Liver (tissue), 7 donors: ENCODE measurements at regions not wholly inside any gene's neighbourhood (a gene's known extent, or its start where the extent isn't known, plus 50 kb on each side); places are given as distances from the start of the nearest gene placed in this dataset.

Experiments used
- DNase-seq: peaks from one replicate; pipeline ENCODE4 v3.0.0-alpha.2; 2017; ENCODE audit warnings: low spot score
- H3K27ac ChIP-seq, 2 donors: one replicate each; pipeline ENCODE4 v1.7.0; 2013; ENCODE audit warnings: inconsistent platforms in 2 of 2, low read length in 2 of 2, control low read depth in 1 of 2, low read depth in 1 of 2, mild to moderate bottlenecking in 1 of 2
- H3K27me3 ChIP-seq, 4 donors: one replicate each; pipeline versions ENCODE4 v1.6.1 to v1.7.0; 2013; ENCODE audit warnings: low read length in 3 of 4, inconsistent platforms in 1 of 4, mild to moderate bottlenecking in 1 of 4, moderate library complexity in 1 of 4; ENCODE audit not compliant: control insufficient read depth in 4 of 4, insufficient read depth in 4 of 4
- H3K36me3 ChIP-seq, 4 donors: one replicate each; pipeline versions ENCODE4 v1.6.1 to v1.7.0; 2013; ENCODE audit warnings: low read length in 3 of 4, mild to moderate bottlenecking in 3 of 4, low read depth in 1 of 4, moderate library complexity in 1 of 4; ENCODE audit not compliant: control insufficient read depth in 4 of 4, insufficient read depth in 3 of 4
- H3K4me1 ChIP-seq, 4 donors: one replicate each; pipeline versions ENCODE4 v1.6.1 to v1.7.0; 2013; ENCODE audit warnings: low read length in 3 of 4, mild to moderate bottlenecking in 3 of 4, moderate library complexity in 1 of 4; ENCODE audit not compliant: control insufficient read depth in 4 of 4, insufficient read depth in 4 of 4
- H3K4me3 ChIP-seq, 3 donors: one replicate each; pipeline versions ENCODE4 v1.6.1 to v1.7.0; 2013; ENCODE audit warnings: low read length in 3 of 3, control low read depth in 1 of 3, low read depth in 1 of 3, mild to moderate bottlenecking in 1 of 3
- H3K9ac ChIP-seq, 2 donors: one replicate each; pipeline ENCODE4 v1.7.0; 2013; ENCODE audit warnings: low read length in 2 of 2, mild to moderate bottlenecking in 2 of 2, moderate library complexity in 2 of 2, control low read depth in 1 of 2, low read depth in 1 of 2
- H3K9me3 ChIP-seq, 4 donors: one replicate each; pipeline versions ENCODE4 v1.6.1 to v1.7.0; 2013; ENCODE audit warnings: low read length in 3 of 4; ENCODE audit not compliant: control insufficient read depth in 4 of 4
- EGR1 ChIP-seq, 2 donors: IDR thresholded peaks; 2 replicates each; pipeline ENCODE4 v1.6.1; 2016 to 2018; ENCODE audit warnings: antibody characterized with exemption in 2 of 2, low read depth in 2 of 2
- FOXA1 ChIP-seq: IDR thresholded peaks from 2 replicates; pipeline ENCODE4 v1.6.1; 2016; ENCODE audit warnings: antibody characterized with exemption
- FOXA2 ChIP-seq: IDR thresholded peaks from 2 replicates; pipeline ENCODE4 v1.6.1; 2016; ENCODE audit warnings: antibody characterized with exemption
- GABPA ChIP-seq, 2 donors: IDR thresholded peaks in 1 of 2; conservative IDR thresholded peaks in 1 of 2; 2 replicates each; pipeline ENCODE4 v1.6.1; 2016; ENCODE audit warnings: antibody characterized with exemption in 2 of 2, mild to moderate bottlenecking in 1 of 2, moderate library complexity in 1 of 2
- HNF4A ChIP-seq, 2 donors: conservative IDR thresholded peaks; 2 replicates each; pipeline ENCODE4 v1.6.1; 2016; ENCODE audit warnings: antibody characterized with exemption in 2 of 2, mild to moderate bottlenecking in 2 of 2
- HNF4G ChIP-seq: IDR thresholded peaks from 2 replicates; pipeline ENCODE4 v1.6.1; 2016; ENCODE audit warnings: antibody characterized with exemption
- JUND ChIP-seq, 2 donors: IDR thresholded peaks; 2 replicates each; pipeline ENCODE4 v1.6.1; 2016; ENCODE audit warnings: antibody characterized with exemption in 2 of 2
- NR2F2 ChIP-seq: IDR thresholded peaks from 2 replicates; pipeline ENCODE4 v1.6.1; 2016; ENCODE audit warnings: antibody characterized with exemption
- RAD21 ChIP-seq, 2 donors: IDR thresholded peaks; 2 replicates each; pipeline ENCODE4 v1.6.1; 2016; ENCODE audit warnings: antibody characterized with exemption in 2 of 2, mild to moderate bottlenecking in 2 of 2
- RXRA ChIP-seq, 2 donors: IDR thresholded peaks; 2 replicates each; pipeline ENCODE4 v1.6.1; 2017 to 2018; ENCODE audit warnings: antibody characterized with exemption in 2 of 2, mild to moderate bottlenecking in 1 of 2
- SP1 ChIP-seq: IDR thresholded peaks from 2 replicates; pipeline ENCODE4 v1.6.1; 2018; ENCODE audit warnings: antibody characterized with exemption, mild to moderate bottlenecking
- TAF1 ChIP-seq: conservative IDR thresholded peaks from 2 replicates; pipeline ENCODE4 v1.6.1; 2016; ENCODE audit warnings: antibody characterized with exemption, mild to moderate bottlenecking
- YY1 ChIP-seq: IDR thresholded peaks from 2 replicates; pipeline ENCODE4 v1.6.1; 2016; ENCODE audit warnings: antibody characterized with exemption, mild to moderate bottlenecking
- WGBS: extraction: QIAGEN DNeasy Blood & Tissue Kit; methylation state at CpG from one replicate; pipeline ENCODE4 v1.1.7; 2013; 5-methylcytosine and 5-hydroxymethylcytosine counted together
- TF ChIP-seq, protein P1 (sequence below): IDR thresholded peaks from 2 replicates; pipeline ENCODE4 v1.6.1; 2016; ENCODE audit warnings: antibody characterized with exemption
- TF ChIP-seq, protein P2 (sequence below): IDR thresholded peaks from 2 replicates; pipeline ENCODE4 v1.6.1; 2016; ENCODE audit warnings: antibody characterized with exemption, mild to moderate bottlenecking
- TF ChIP-seq, protein P3 (sequence below): IDR thresholded peaks from 2 replicates; pipeline ENCODE4 v1.6.1; 2016; ENCODE audit warnings: antibody characterized with exemption
- donor health status: healthy.
- donor health status: healthy.
- donor health status: healthy.
- donor health status: healthy.

DNA sequence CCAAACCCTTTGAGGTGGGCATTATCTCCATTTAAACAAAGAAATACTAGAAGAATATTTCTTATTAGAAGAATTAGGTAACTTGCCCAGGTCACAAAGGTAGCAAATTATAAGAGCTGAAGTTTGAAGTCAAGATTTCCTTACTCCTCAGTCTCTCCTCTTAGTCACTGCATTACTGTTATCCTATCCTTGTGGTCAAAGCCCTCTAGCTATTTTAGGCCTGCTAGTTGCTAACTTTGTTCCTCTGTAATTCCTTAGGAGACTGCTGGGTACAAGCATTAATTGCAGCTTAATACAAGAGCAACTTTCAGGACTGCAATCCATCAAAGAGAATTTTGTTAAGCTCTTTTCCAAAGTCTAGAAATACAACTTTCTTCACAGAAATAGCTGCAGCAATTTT, 528.2 kb downstream of the ZIC1 start:
- H3K36me3 ChIP-seq = no peaks in the 10 kb centered on the region
- DNase-seq = no peak
- no peak overlapping the region for H3K27ac ChIP-seq
- TF ChIP-seq, protein P1, sequence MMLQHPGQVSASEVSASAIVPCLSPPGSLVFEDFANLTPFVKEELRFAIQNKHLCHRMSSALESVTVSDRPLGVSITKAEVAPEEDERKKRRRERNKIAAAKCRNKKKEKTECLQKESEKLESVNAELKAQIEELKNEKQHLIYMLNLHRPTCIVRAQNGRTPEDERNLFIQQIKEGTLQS = no peak
- TF ChIP-seq YY1 (no peak), GABPA (IDR thresholded peaks at IDR 0.05 in 1 of 2, conservative IDR thresholded peaks at IDR 0.05 in 1 of 2) (no peak), HNF4G (no peak), FOXA2 (no peak), FOXA1 (no peak), SP1 (no peak), RAD21 (IDR thresholded peaks at IDR 0.05) (no peak), JUND (IDR thresholded peaks at IDR 0.05) (no peak), RXRA (IDR thresholded peaks at IDR 0.05) (no peak), EGR1 (IDR thresholded peaks at IDR 0.05; ENCODE audit: low read depth in 2 of 2) (no peak), HNF4A (conservative IDR thresholded peaks at IDR 0.05) (no peak), NR2F2 (no peak), TAF1 (no peak)
- H3K27me3 ChIP-seq = peaks cover 0 to 6% (median 0%) of the 10 kb centered on the region in 4 donors
- H3K9me3 ChIP-seq = no peaks in the 10 kb centered on the region
- no peak overlapping the region for H3K9ac ChIP-seq
- no peaks in the 10 kb centered on the region for H3K4me1 ChIP-seq
- H3K4me3 ChIP-seq = no peak overlapping the region

DNA sequence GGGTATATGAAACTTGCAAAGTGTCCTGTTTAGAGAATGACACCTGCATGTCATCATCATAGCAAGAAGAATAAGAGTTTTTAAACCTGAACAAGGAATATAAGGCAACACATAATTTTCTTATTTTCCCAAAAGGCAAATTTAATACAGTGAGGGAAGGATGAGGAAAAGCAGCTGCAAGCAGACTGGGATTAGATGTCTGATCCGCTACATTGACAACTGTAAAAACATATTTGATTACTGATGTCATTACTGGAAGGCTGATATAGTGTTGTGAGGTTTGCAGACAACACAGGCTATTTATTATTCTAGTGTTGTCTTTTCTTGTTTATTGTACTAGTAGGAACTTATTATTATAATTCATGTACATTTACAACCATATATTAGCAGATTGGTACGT, 528.7 kb downstream of the ZIC1 start:
- H3K4me1 ChIP-seq = no peaks in the 10 kb centered on the region
- 91% methylated on average over 2 of the region's 2 CpGs for WGBS

More for the DNA sequence above, 528.7 kb downstream of the ZIC1 start:
- Histone ChIP-seq H3K4me3 (no peak overlapping the region), H3K9ac (no peak overlapping the region), H3K27ac (no peak overlapping the region), H3K27me3 (peaks cover 0 to 6% (median 0%) of the 10 kb centered on the region in 4 donors), H3K9me3 (no peaks in the 10 kb centered on the region), H3K36me3 (no peaks in the 10 kb centered on the region)
- no peak for TF ChIP-seq EGR1 (IDR thresholded peaks at IDR 0.05; ENCODE audit: low read depth in 2 of 2)
- TF ChIP-seq RXRA (IDR thresholded peaks at IDR 0.05) = no peak
- no peak for TF ChIP-seq RAD21 (IDR thresholded peaks at IDR 0.05)
- no peak for TF ChIP-seq NR2F2
- no peak for TF ChIP-seq YY1
- TF ChIP-seq, protein P2, sequence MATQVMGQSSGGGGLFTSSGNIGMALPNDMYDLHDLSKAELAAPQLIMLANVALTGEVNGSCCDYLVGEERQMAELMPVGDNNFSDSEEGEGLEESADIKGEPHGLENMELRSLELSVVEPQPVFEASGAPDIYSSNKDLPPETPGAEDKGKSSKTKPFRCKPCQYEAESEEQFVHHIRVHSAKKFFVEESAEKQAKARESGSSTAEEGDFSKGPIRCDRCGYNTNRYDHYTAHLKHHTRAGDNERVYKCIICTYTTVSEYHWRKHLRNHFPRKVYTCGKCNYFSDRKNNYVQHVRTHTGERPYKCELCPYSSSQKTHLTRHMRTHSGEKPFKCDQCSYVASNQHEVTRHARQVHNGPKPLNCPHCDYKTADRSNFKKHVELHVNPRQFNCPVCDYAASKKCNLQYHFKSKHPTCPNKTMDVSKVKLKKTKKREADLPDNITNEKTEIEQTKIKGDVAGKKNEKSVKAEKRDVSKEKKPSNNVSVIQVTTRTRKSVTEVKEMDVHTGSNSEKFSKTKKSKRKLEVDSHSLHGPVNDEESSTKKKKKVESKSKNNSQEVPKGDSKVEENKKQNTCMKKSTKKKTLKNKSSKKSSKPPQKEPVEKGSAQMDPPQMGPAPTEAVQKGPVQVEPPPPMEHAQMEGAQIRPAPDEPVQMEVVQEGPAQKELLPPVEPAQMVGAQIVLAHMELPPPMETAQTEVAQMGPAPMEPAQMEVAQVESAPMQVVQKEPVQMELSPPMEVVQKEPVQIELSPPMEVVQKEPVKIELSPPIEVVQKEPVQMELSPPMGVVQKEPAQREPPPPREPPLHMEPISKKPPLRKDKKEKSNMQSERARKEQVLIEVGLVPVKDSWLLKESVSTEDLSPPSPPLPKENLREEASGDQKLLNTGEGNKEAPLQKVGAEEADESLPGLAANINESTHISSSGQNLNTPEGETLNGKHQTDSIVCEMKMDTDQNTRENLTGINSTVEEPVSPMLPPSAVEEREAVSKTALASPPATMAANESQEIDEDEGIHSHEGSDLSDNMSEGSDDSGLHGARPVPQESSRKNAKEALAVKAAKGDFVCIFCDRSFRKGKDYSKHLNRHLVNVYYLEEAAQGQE = no peak
- TF ChIP-seq SP1 = no peak
- no peak for TF ChIP-seq HNF4G
- TF ChIP-seq, protein P3, sequence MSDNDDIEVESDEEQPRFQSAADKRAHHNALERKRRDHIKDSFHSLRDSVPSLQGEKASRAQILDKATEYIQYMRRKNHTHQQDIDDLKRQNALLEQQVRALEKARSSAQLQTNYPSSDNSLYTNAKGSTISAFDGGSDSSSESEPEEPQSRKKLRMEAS = no peak
- DNase-seq = no peak
